HCT116 (cell line): ENCODE measurements at regions not wholly inside any gene's neighbourhood (a gene's known extent, or its start where the extent isn't known, plus 50 kb on each side); places are given as distances from the start of the nearest gene placed in this dataset.

Experiments
- ATAC-seq: fragments of 200-7000 bp; cut with Tn5 transposase; 2 replicates; pipeline ENCODE4 v1.9.1; 2020; ENCODE audit warnings: mild to moderate bottlenecking, moderate library complexity
- BruUV-seq: library from RNA; stranded (reverse); fragments of 400-500 nt; replicated peaks from 2 replicates; lab custom pipeline; 2021; lab: Mats Ljungman, UMichigan
- CTCF ChIA-PET: fragments of 300-600 bp; sonication (Branson Sonifier 250); formaldehyde crosslinking; loops from one replicate; lab custom pipeline; 2021; ENCODE audit warnings: antibody characterized with exemption; lab: Charles Lee
- POLR2A ChIA-PET: fragments of 300-600, 350-600 bp; sonication (Branson Sonifier 250); formaldehyde crosslinking; loops from one replicate; lab custom pipeline; 2021; ENCODE audit warnings: antibody characterized with exemption; lab: Charles Lee
- RAD21 ChIA-PET, 2 experiments: fragments of 300-600 bp; sonication (Branson Sonifier 250); formaldehyde crosslinking; loops; one replicate each; lab custom pipeline; 2023; ENCODE audit warnings: low total read pairs in 2 of 2; ENCODE audit not compliant: uncharacterized antibody in 2 of 2, unreplicated experiment in 2 of 2, low non-redundant PET in 1 of 2; lab: Charles Lee
- DNase-seq: peaks from one replicate; pipeline ENCODE4 v3.0.0-alpha.2; 2010; ENCODE audit warnings: low read depth, low spot score
- H2AFZ ChIP-seq: fragments of 200-600 bp; shearing (Covaris generic), sonication (generic); 2 replicates; pipeline ENCODE4 v1.6.1; 2017; ENCODE audit warnings: low read depth, mixed run types, mixed read lengths, antibody characterized with exemption, low read length; ENCODE audit not compliant: poor library complexity, severe bottlenecking
- H3K27ac ChIP-seq: 2 replicates; pipeline ENCODE4 v1.5.1; 2012; ENCODE audit warnings: low read depth, low read length
- H3K27me3 ChIP-seq: fragments of 200-600 bp; sonication (generic); 2 replicates; pipeline ENCODE4 v1.6.1; 2016; ENCODE audit warnings: mixed run types, low read length, mixed read lengths; ENCODE audit not compliant: insufficient read depth
- H3K36me3 ChIP-seq, 2 experiments: fragments of 200-500 bp in 1 of 2; fragments of 200-600 bp in 1 of 2; sonication (Bioruptor generic) in 1 of 2; sonication (generic) in 1 of 2; 2 replicates each; pipeline versions ENCODE4 v1.5.1 to v1.6.1; 2014 to 2016; ENCODE audit warnings: low read length in 2 of 2, inconsistent platforms in 1 of 2, mixed read lengths in 1 of 2, mixed run types in 1 of 2; ENCODE audit not compliant: insufficient read depth in 2 of 2, control insufficient read depth in 1 of 2
- H3K4me1 ChIP-seq, 2 experiments: fragments of 200-600 bp in 1 of 2; sonication (generic) in 1 of 2; 2 replicates each; pipeline versions ENCODE4 v1.5.1 to v1.6.1; 2012 to 2017; ENCODE audit warnings: low read length in 2 of 2, inconsistent platforms in 1 of 2, mild to moderate bottlenecking in 1 of 2, mixed read lengths in 1 of 2, mixed run types in 1 of 2, moderate library complexity in 1 of 2; ENCODE audit not compliant: insufficient read depth in 2 of 2, control insufficient read depth in 1 of 2
- H3K4me2 ChIP-seq: fragments of 200-600 bp; sonication (generic); 2 replicates; pipeline ENCODE4 v1.6.1; 2017; ENCODE audit warnings: mixed run types, low read length, mixed read lengths
- H3K4me3 ChIP-seq, 2 experiments: fragments of 200-600 bp in 1 of 2; sonication (generic) in 1 of 2; replicated peaks in 1 of 2; 2 replicates each; pipeline ENCODE4 v1.5.1; 2011 to 2016; ENCODE audit warnings: low read length in 2 of 2, control low read depth in 1 of 2, low read depth in 1 of 2, mild to moderate bottlenecking in 1 of 2, mixed read lengths in 1 of 2, mixed run types in 1 of 2
- H3K79me2 ChIP-seq: fragments of 200-600 bp; sonication (generic); 2 replicates; pipeline ENCODE4 v1.6.1; 2017; ENCODE audit warnings: mild to moderate bottlenecking, mixed run types, low read length, moderate library complexity, mixed read lengths; ENCODE audit not compliant: insufficient read depth
- H3K9ac ChIP-seq: fragments of 200-600 bp; sonication (generic); 2 replicates; pipeline ENCODE4 v1.6.1; 2016; ENCODE audit warnings: low read length, mixed read lengths
- H3K9me2 ChIP-seq: fragments of 200-600 bp; sonication (generic), shearing (Covaris generic); 2 replicates; pipeline ENCODE4 v1.6.1; 2017; ENCODE audit warnings: mixed run types, mild to moderate bottlenecking, moderate library complexity; ENCODE audit not compliant: insufficient read depth
- H3K9me3 ChIP-seq, 2 experiments: fragments of 200-500 bp in 1 of 2; fragments of 200-600 bp in 1 of 2; sonication (Bioruptor generic) in 1 of 2; sonication (generic) in 1 of 2; 2 replicates each; pipeline ENCODE4 v1.6.1; 2014 to 2017; ENCODE audit warnings: low read length in 2 of 2, mixed read lengths in 2 of 2, inconsistent platforms in 1 of 2, low read depth in 1 of 2, mild to moderate bottlenecking in 1 of 2, mixed run types in 1 of 2, moderate library complexity in 1 of 2; ENCODE audit not compliant: control insufficient read depth in 1 of 2, insufficient read depth in 1 of 2
- H4K20me1 ChIP-seq: fragments of 200-600 bp; sonication (generic), shearing (Covaris generic); 2 replicates; pipeline ENCODE4 v1.6.1; 2017; ENCODE audit warnings: mixed run types, mild to moderate bottlenecking, moderate library complexity; ENCODE audit not compliant: insufficient read depth
- ATF3 ChIP-seq: IDR thresholded peaks from 2 replicates; pipeline ENCODE4 v1.6.1; 2012
- CBX3 ChIP-seq: IDR thresholded peaks from 2 replicates; pipeline ENCODE4 v1.6.1; 2012; ENCODE audit warnings: low read depth
- CEBPB ChIP-seq: IDR thresholded peaks from 2 replicates; pipeline ENCODE4 v1.6.1; 2012; ENCODE audit warnings: low read depth
- ELF1 ChIP-seq: IDR thresholded peaks from 2 replicates; pipeline ENCODE4 v1.6.1; 2012; ENCODE audit warnings: low read depth, borderline replicate concordance
- EZH2 ChIP-seq: fragments of 200-600 bp; sonication (generic); IDR thresholded peaks from 2 replicates; pipeline ENCODE4 v1.6.1; 2017; ENCODE audit warnings: antibody characterized with exemption, mixed run types
- EZH2phosphoT487 ChIP-seq: fragments of 200-600 bp; IDR thresholded peaks from 2 replicates; pipeline ENCODE4 v1.6.1; 2018; ENCODE audit warnings: antibody characterized with exemption, borderline replicate concordance
- FOSL1 ChIP-seq: IDR thresholded peaks from 2 replicates; pipeline ENCODE4 v1.6.1; 2012; ENCODE audit warnings: low read depth
- JUND ChIP-seq: IDR thresholded peaks from 2 replicates; pipeline ENCODE4 v1.6.1; 2012
- MAX ChIP-seq: IDR thresholded peaks from 2 replicates; pipeline ENCODE4 v1.6.1; 2012
- POLR2A ChIP-seq: IDR thresholded peaks from 2 replicates; pipeline ENCODE4 v1.7.0; 2011; ENCODE audit warnings: borderline replicate concordance; ENCODE audit not compliant: insufficient read depth, insufficient read length; ENCODE audit errors: extremely low read depth
- RAD21 ChIP-seq: IDR thresholded peaks from 2 replicates; pipeline ENCODE4 v1.6.1; 2012; ENCODE audit warnings: low read depth, mild to moderate bottlenecking
- REST ChIP-seq: IDR thresholded peaks from 2 replicates; pipeline ENCODE4 v1.6.1; 2012; ENCODE audit warnings: low read depth
- SIN3A ChIP-seq: IDR thresholded peaks from 2 replicates; pipeline ENCODE4 v1.6.1; 2012; ENCODE audit warnings: low read depth
- SP1 ChIP-seq: IDR thresholded peaks from 2 replicates; pipeline ENCODE4 v1.6.1; 2012; ENCODE audit warnings: low read depth
- SRF ChIP-seq: IDR thresholded peaks from 2 replicates; pipeline ENCODE4 v1.6.1; 2012; ENCODE audit warnings: low read depth
- TCF7L2 ChIP-seq: IDR thresholded peaks from 2 replicates; pipeline ENCODE4 v1.7.0; 2011; ENCODE audit warnings: borderline replicate concordance, inconsistent platforms; ENCODE audit not compliant: insufficient read depth, insufficient read length; ENCODE audit errors: extremely low read depth
- YY1 ChIP-seq: IDR thresholded peaks from 2 replicates; pipeline ENCODE4 v1.6.1; 2011; ENCODE audit warnings: low read length, low read depth, moderate library complexity, mild to moderate bottlenecking; ENCODE audit not compliant: insufficient replicate concordance; ENCODE audit errors: extremely low read depth
- ZFX ChIP-seq: fragments of 450-650 bp; IDR thresholded peaks from 2 replicates; pipeline ENCODE4 v1.6.1; 2017
- ZNF274 ChIP-seq: fragments of 200-500 bp; sonication (Bioruptor generic); IDR thresholded peaks from 2 replicates; pipeline ENCODE4 v1.6.1; 2014; ENCODE audit warnings: mild to moderate bottlenecking, low read depth, low read length, inconsistent platforms
- intact Hi-C: fragments of 100-400 bp; cut with micrococcal nuclease; formaldehyde crosslinking; loops from 2 replicates; pipeline ENCODE4 v1.10.0; 2022
- TF ChIP-seq, protein P1 (sequence below): IDR thresholded peaks from 2 replicates; pipeline ENCODE4 v1.6.1; 2011; ENCODE audit warnings: mild to moderate bottlenecking, low read length, moderate library complexity; ENCODE audit not compliant: insufficient replicate concordance; ENCODE audit errors: extremely low read depth

GRCh38 chr3:106826791-106827311 lies 550.4 kb upstream of the CCDC54 start:
- TF ChIP-seq CEBPB (no peak), EZH2 (no peak), SRF (no peak), ELF1 (no peak), POLR2A (no peak), RAD21 (no peak), ZNF274 (no peak), SP1 (no peak), REST (no peak), MAX (no peak), EZH2phosphoT487 (no peak), ATF3 (no peak), FOSL1 (no peak), JUND (no peak), TCF7L2 (no peak), ZFX (no peak), CBX3 (no peak), SIN3A (no peak), YY1 (no peak)
- TF ChIP-seq, protein P1, sequence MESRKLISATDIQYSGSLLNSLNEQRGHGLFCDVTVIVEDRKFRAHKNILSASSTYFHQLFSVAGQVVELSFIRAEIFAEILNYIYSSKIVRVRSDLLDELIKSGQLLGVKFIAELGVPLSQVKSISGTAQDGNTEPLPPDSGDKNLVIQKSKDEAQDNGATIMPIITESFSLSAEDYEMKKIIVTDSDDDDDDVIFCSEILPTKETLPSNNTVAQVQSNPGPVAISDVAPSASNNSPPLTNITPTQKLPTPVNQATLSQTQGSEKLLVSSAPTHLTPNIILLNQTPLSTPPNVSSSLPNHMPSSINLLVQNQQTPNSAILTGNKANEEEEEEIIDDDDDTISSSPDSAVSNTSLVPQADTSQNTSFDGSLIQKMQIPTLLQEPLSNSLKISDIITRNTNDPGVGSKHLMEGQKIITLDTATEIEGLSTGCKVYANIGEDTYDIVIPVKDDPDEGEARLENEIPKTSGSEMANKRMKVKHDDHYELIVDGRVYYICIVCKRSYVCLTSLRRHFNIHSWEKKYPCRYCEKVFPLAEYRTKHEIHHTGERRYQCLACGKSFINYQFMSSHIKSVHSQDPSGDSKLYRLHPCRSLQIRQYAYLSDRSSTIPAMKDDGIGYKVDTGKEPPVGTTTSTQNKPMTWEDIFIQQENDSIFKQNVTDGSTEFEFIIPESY = no peak
- TF ChIP-seq, all 23 proteins: peak for 0
- Histone ChIP-seq H3K27ac (no peak overlapping the region), H3K4me1 (no peaks in the 10 kb centered on the region), H4K20me1 (no peaks in the 10 kb centered on the region), H3K4me2 (no peak overlapping the region), H3K4me3 (no peak overlapping the region), H3K27me3 (no peaks in the 10 kb centered on the region), H3K36me3 (no peaks in the 10 kb centered on the region), H3K9me2 (no peaks in the 10 kb centered on the region), H2AFZ (no peak overlapping the region), H3K79me2 (no peaks in the 10 kb centered on the region), H3K9ac (no peak overlapping the region), H3K9me3 (no peaks in the 10 kb centered on the region)
- BruUV-seq = no TSS peak
- ATAC-seq = no peak
- no peak for DNase-seq
- ChIA-PET POLR2A (no interaction called here), RAD21 (no interaction called here), CTCF (no interaction called here)
- intact Hi-C loops = no loop called here
